PFSK-1 (cell line): ENCODE measurements at regions not wholly inside any gene's neighbourhood (a gene's known extent, or its start where the extent isn't known, plus 50 kb on each side); places are given as distances from the start of the nearest gene placed in this dataset.

Experiments used
- POLR2AphosphoS5 ChIP-seq: IDR thresholded peaks from 2 replicates; pipeline ENCODE4 v1.6.1; 2012; ENCODE audit warnings: low read depth, mild to moderate bottlenecking, control low read depth, low read length, moderate library complexity
- TF ChIP-seq, protein P1 (sequence below), 2 experiments: IDR thresholded peaks; 2 replicates each; pipeline versions ENCODE4 v1.6.1 to v1.8.0; 2011 to 2012; ENCODE audit warnings: low read depth in 2 of 2, low read length in 2 of 2, control low read depth in 1 of 2, inconsistent platforms in 1 of 2, mild to moderate bottlenecking in 1 of 2, moderate library complexity in 1 of 2; ENCODE audit not compliant: insufficient read depth in 1 of 2

GRCh38 chr6:22910370-22910769 is 341.0 kb downstream of the HDGFL1 start:
- no peak for TF ChIP-seq POLR2AphosphoS5
- TF ChIP-seq, protein P1, sequence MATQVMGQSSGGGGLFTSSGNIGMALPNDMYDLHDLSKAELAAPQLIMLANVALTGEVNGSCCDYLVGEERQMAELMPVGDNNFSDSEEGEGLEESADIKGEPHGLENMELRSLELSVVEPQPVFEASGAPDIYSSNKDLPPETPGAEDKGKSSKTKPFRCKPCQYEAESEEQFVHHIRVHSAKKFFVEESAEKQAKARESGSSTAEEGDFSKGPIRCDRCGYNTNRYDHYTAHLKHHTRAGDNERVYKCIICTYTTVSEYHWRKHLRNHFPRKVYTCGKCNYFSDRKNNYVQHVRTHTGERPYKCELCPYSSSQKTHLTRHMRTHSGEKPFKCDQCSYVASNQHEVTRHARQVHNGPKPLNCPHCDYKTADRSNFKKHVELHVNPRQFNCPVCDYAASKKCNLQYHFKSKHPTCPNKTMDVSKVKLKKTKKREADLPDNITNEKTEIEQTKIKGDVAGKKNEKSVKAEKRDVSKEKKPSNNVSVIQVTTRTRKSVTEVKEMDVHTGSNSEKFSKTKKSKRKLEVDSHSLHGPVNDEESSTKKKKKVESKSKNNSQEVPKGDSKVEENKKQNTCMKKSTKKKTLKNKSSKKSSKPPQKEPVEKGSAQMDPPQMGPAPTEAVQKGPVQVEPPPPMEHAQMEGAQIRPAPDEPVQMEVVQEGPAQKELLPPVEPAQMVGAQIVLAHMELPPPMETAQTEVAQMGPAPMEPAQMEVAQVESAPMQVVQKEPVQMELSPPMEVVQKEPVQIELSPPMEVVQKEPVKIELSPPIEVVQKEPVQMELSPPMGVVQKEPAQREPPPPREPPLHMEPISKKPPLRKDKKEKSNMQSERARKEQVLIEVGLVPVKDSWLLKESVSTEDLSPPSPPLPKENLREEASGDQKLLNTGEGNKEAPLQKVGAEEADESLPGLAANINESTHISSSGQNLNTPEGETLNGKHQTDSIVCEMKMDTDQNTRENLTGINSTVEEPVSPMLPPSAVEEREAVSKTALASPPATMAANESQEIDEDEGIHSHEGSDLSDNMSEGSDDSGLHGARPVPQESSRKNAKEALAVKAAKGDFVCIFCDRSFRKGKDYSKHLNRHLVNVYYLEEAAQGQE (IDR thresholded peaks at IDR 0.05; ENCODE audit: insufficient read depth in 1 of 2, low read depth in 2 of 2, low read length in 2 of 2), result no peak
